HepG2 (cell line): ENCODE measurements at regions not wholly inside any gene's neighbourhood (a gene's known extent, or its start where the extent isn't known, plus 50 kb on each side); places are given as distances from the start of the nearest gene placed in this dataset.

Experiments used
- ATAC-seq: fragments of 200-7000 bp; cut with Tn5 transposase; 3 replicates; pipeline ENCODE4 v1.9.1; 2020; ENCODE audit warnings: mild to moderate bottlenecking, moderate library complexity
- BruUV-seq: library from RNA; stranded (reverse); fragments of 400-500 nt; replicated peaks from 2 replicates; lab custom pipeline; 2021; lab: Mats Ljungman, UMichigan
- CTCF ChIA-PET: fragments of 300-600 bp; formaldehyde crosslinking; extraction: SDS; loops from one replicate; lab custom pipeline; 2021; ENCODE audit warnings: low total read pairs, inconsistent platforms, low intra/inter-chr PET ratio; lab: Yijun Ruan, JAX
- POLR2A ChIA-PET: fragments of 350-600 bp; sonication (Branson Sonifier 250); formaldehyde crosslinking; loops from one replicate; lab custom pipeline; 2020; ENCODE audit warnings: antibody characterized with exemption, inconsistent platforms; lab: Yijun Ruan, JAX
- DNase-seq: peaks from one replicate; pipeline ENCODE4 v3.0.0-alpha.2; 2015; ENCODE audit warnings: low spot score
- FAIRE-seq: peaks from 3 replicates; lab custom pipeline; 2011; peaks lifted over from hg19 to GRCh38; lab: Jason Lieb, UNC
- H2AFZ ChIP-seq: one replicate; pipeline ENCODE4 v1.6.1; 2011; ENCODE audit warnings: low read length, inconsistent platforms
- H3K27ac ChIP-seq: fragments of 300-600 bp; 3 replicates; pipeline ENCODE4 v1.8.0; 2011; ENCODE audit warnings: mixed run types, mild to moderate bottlenecking, mixed read lengths, low read length, inconsistent platforms; ENCODE audit not compliant: insufficient read depth; ENCODE audit errors: extremely low read length
- H3K27me3 ChIP-seq, 2 experiments: fragments of 200-600 bp in 1 of 2; 2 replicates in 1 of 2; 3 replicates in 1 of 2; pipeline versions ENCODE4 v1.6.0 to v1.8.0; 2011; ENCODE audit warnings: low read length in 2 of 2, mild to moderate bottlenecking in 2 of 2, moderate library complexity in 2 of 2, inconsistent platforms in 1 of 2; ENCODE audit not compliant: insufficient read depth in 2 of 2, control insufficient read depth in 1 of 2
- H3K36me3 ChIP-seq, 2 experiments: fragments of 200-600 bp in 1 of 2; replicated peaks in 1 of 2; 2 replicates in 1 of 2; 3 replicates in 1 of 2; pipeline versions ENCODE4 v1.5.1 to v1.8.0; 2011; ENCODE audit warnings: low read length in 2 of 2, inconsistent platforms in 1 of 2; ENCODE audit not compliant: insufficient read depth in 2 of 2, control insufficient read depth in 1 of 2
- H3K4me1 ChIP-seq: 2 replicates; pipeline ENCODE4 v1.5.1; 2012; ENCODE audit warnings: low read length, inconsistent platforms; ENCODE audit not compliant: insufficient read depth
- H3K4me2 ChIP-seq: 2 replicates; pipeline ENCODE4 v1.6.0; 2011; ENCODE audit warnings: low read depth, low read length, inconsistent platforms
- H3K4me3 ChIP-seq, 3 experiments: fragments of 200-600 bp in 1 of 3; sonication (generic), shearing (Covaris generic) in 1 of 3; replicated peaks in 1 of 3; 2 replicates each; pipeline ENCODE4 v1.5.1; 2011 to 2016; ENCODE audit warnings: low read length in 3 of 3, inconsistent platforms in 2 of 3, low read depth in 2 of 3, mild to moderate bottlenecking in 2 of 3, control low read depth in 1 of 3, mixed read lengths in 1 of 3; ENCODE audit not compliant: insufficient read depth in 1 of 3
- H3K79me2 ChIP-seq: one replicate; pipeline ENCODE4 v1.6.1; 2011; ENCODE audit warnings: low read length, inconsistent platforms; ENCODE audit not compliant: insufficient read depth
- H3K9ac ChIP-seq: 2 replicates; pipeline ENCODE4 v1.6.0; 2011; ENCODE audit warnings: mild to moderate bottlenecking, low read depth, low read length, inconsistent platforms; ENCODE audit not compliant: insufficient read depth
- H3K9me3 ChIP-seq: 2 replicates; pipeline ENCODE4 v1.5.1; 2012; ENCODE audit warnings: mild to moderate bottlenecking, low read length
- H4K20me1 ChIP-seq: 2 replicates; pipeline ENCODE4 v1.6.0; 2011; ENCODE audit warnings: inconsistent platforms, mild to moderate bottlenecking, low read length, moderate library complexity; ENCODE audit not compliant: insufficient read depth
- ARHGAP35 ChIP-seq: sonication (generic); formaldehyde crosslinking; IDR thresholded peaks from 2 replicates; pipeline ENCODE4 v1.9.0; 2022; ENCODE audit warnings: mild to moderate bottlenecking, inconsistent platforms, moderate library complexity, missing genetic modification reagents, borderline replicate concordance
- IKZF4 ChIP-seq: sonication (generic); formaldehyde crosslinking; IDR thresholded peaks from 2 replicates; pipeline ENCODE4 v1.5.1; 2020; ENCODE audit warnings: borderline replicate concordance, mild to moderate bottlenecking, low read depth, missing genetic modification reagents; ENCODE audit errors: not compliant biosample characterization
- LBX2 ChIP-seq: sonication (generic); formaldehyde crosslinking; IDR thresholded peaks from 2 replicates; pipeline ENCODE4 v1.5.0; 2020; ENCODE audit warnings: missing genetic modification reagents, mild to moderate bottlenecking, borderline replicate concordance
- YEATS4 ChIP-seq: sonication (generic); formaldehyde crosslinking; IDR thresholded peaks from 2 replicates; pipeline ENCODE4 v1.4.0; 2020; ENCODE audit warnings: missing genetic modification reagents, borderline replicate concordance
- ZFP36L1 ChIP-seq: sonication (generic); formaldehyde crosslinking; IDR thresholded peaks from 2 replicates; pipeline ENCODE4 v1.8.0; 2022; ENCODE audit warnings: mild to moderate bottlenecking, missing genetic modification reagents, moderate library complexity
- ZNF160 ChIP-seq: sonication (generic); formaldehyde crosslinking; IDR thresholded peaks from 2 replicates; pipeline ENCODE4 v1.8.0; 2022; ENCODE audit warnings: mild to moderate bottlenecking, inconsistent platforms, missing genetic modification reagents
- ZNF556 ChIP-seq: sonication (generic); formaldehyde crosslinking; IDR thresholded peaks from 2 replicates; pipeline ENCODE4 v1.4.0; 2020; ENCODE audit warnings: mild to moderate bottlenecking, missing genetic modification reagents, borderline replicate concordance
- ZNF792 ChIP-seq: IDR thresholded peaks from 2 replicates; pipeline ENCODE4 v1.6.1; 2016
- WGBS: methylation state at CpG from one replicate; pipeline ENCODE4 v1.1.6; 2017; ENCODE audit warnings: low lambda C conversion rate; 5-methylcytosine and 5-hydroxymethylcytosine counted together
- in situ Hi-C: cut with HindIII; loops from 2 replicates; pipeline ENCODE4 v1.10.0; 2017; ENCODE audit warnings: low pct_unique_long_range_greater_than_20kb; ENCODE audit not compliant: extremely low pct_ligation_motif_present
- intact Hi-C: fragments of 100-400 bp; cut with micrococcal nuclease; formaldehyde crosslinking; loops from one replicate; pipeline ENCODE4 v1.10.0; 2022; ENCODE audit not compliant: unreplicated experiment
- TF ChIP-seq, protein P1 (sequence below): sonication (generic); formaldehyde crosslinking; conservative IDR thresholded peaks from 2 replicates; pipeline ENCODE4 v1.8.0; 2022; ENCODE audit warnings: low read depth, missing genetic modification reagents
- TF ChIP-seq, protein P2 (sequence below): sonication (generic); formaldehyde crosslinking; IDR thresholded peaks from 2 replicates; pipeline ENCODE4 v1.8.0; 2023; ENCODE audit warnings: mild to moderate bottlenecking, missing genetic modification reagents
- TF ChIP-seq, protein P3 (sequence below): sonication (generic); formaldehyde crosslinking; IDR thresholded peaks from 2 replicates; pipeline ENCODE4 v1.4.0; 2020; ENCODE audit warnings: missing genetic modification reagents, borderline replicate concordance

DNA sequence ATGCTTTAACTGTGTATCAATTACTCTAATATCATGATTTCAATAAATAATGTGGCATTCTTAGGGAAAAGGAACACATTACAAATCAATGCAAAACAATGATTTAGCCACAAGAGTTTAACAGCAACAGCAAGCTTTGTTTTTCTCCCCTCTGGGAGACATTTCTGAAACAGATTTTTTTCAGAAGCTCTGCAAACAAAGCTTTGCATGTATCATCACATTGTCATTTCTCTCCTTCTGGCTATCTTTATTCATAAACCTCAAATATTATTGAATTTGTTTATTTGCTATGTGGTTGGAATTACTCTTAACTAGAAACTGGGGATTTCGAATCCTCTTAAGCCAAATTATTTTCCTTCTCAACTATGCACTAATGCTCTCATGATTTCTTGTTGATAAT is 278.4 kb upstream of the ATXN7L3B start:
- 0% methylated on average over 1 of the region's 1 CpG for WGBS
- Histone ChIP-seq H3K4me3 (no peak overlapping the region), H3K4me2 (no peak overlapping the region), H3K27me3 (no peaks in the 10 kb centered on the region), H3K9me3 (no peaks in the 10 kb centered on the region), H2AFZ (no peak overlapping the region), H3K4me1 (no peaks in the 10 kb centered on the region), H4K20me1 (no peaks in the 10 kb centered on the region), H3K36me3 (no peaks in the 10 kb centered on the region), H3K9ac (no peak overlapping the region), H3K79me2 (no peaks in the 10 kb centered on the region), H3K27ac (no peak overlapping the region)
- no TSS peak for BruUV-seq
- in situ Hi-C loops (no loop called here), intact Hi-C loops (no loop called here)
- DNase-seq, result no peak
- ATAC-seq, result no peak
- no peak for TF ChIP-seq IKZF4
- no peak for TF ChIP-seq ZNF792 (CRISPR knock-in tag)
- TF ChIP-seq YEATS4 (CRISPR knock-in tag), result no peak
- no peak for TF ChIP-seq ZFP36L1
- no peak for TF ChIP-seq ZNF160 (CRISPR knock-in tag)
- TF ChIP-seq, protein P1, sequence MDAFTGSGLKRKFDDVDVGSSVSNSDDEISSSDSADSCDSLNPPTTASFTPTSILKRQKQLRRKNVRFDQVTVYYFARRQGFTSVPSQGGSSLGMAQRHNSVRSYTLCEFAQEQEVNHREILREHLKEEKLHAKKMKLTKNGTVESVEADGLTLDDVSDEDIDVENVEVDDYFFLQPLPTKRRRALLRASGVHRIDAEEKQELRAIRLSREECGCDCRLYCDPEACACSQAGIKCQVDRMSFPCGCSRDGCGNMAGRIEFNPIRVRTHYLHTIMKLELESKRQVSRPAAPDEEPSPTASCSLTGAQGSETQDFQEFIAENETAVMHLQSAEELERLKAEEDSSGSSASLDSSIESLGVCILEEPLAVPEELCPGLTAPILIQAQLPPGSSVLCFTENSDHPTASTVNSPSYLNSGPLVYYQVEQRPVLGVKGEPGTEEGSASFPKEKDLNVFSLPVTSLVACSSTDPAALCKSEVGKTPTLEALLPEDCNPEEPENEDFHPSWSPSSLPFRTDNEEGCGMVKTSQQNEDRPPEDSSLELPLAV (CRISPR knock-in tag), result no peak
- no peak for FAIRE-seq
- POLR2A ChIA-PET, result no interaction called here
- CTCF ChIA-PET, result no interaction called here

GRCh38 chr12:74264692-74265091 is 272.9 kb upstream of the ATXN7L3B start:
- Histone ChIP-seq H3K4me3 (no peak overlapping the region), H3K27me3 (no peaks in the 10 kb centered on the region), H3K36me3 (no peaks in the 10 kb centered on the region), H2AFZ (no peak overlapping the region), H3K27ac (no peak overlapping the region), H3K4me1 (no peaks in the 10 kb centered on the region), H3K9me3 (no peaks in the 10 kb centered on the region), H4K20me1 (no peaks in the 10 kb centered on the region), H3K4me2 (no peak overlapping the region), H3K79me2 (no peaks in the 10 kb centered on the region), H3K9ac (no peak overlapping the region)
- CTCF ChIA-PET, result no interaction called here
- ATAC-seq, result no peak
- 68% methylated on average over 5 of the region's 15 CpGs for WGBS
- BruUV-seq, result no TSS peak
- no peak for FAIRE-seq
- POLR2A ChIA-PET, result no interaction called here
- in situ Hi-C loops (no loop called here), intact Hi-C loops (no loop called here)
- no peak for DNase-seq
- TF ChIP-seq ARHGAP35 (CRISPR knock-in tag) (no peak), ZNF556 (CRISPR knock-in tag) (no peak), LBX2 (CRISPR knock-in tag) (no peak)
- TF ChIP-seq, protein P2, sequence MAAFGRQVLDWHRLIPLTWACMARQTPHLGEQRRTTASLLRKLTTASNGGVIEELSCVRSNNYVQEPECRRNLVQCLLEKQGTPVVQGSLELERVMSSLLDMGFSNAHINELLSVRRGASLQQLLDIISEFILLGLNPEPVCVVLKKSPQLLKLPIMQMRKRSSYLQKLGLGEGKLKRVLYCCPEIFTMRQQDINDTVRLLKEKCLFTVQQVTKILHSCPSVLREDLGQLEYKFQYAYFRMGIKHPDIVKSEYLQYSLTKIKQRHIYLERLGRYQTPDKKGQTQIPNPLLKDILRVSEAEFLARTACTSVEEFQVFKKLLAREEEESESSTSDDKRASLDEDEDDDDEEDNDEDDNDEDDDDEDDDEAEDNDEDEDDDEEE, result no peak
- TF ChIP-seq, protein P3, sequence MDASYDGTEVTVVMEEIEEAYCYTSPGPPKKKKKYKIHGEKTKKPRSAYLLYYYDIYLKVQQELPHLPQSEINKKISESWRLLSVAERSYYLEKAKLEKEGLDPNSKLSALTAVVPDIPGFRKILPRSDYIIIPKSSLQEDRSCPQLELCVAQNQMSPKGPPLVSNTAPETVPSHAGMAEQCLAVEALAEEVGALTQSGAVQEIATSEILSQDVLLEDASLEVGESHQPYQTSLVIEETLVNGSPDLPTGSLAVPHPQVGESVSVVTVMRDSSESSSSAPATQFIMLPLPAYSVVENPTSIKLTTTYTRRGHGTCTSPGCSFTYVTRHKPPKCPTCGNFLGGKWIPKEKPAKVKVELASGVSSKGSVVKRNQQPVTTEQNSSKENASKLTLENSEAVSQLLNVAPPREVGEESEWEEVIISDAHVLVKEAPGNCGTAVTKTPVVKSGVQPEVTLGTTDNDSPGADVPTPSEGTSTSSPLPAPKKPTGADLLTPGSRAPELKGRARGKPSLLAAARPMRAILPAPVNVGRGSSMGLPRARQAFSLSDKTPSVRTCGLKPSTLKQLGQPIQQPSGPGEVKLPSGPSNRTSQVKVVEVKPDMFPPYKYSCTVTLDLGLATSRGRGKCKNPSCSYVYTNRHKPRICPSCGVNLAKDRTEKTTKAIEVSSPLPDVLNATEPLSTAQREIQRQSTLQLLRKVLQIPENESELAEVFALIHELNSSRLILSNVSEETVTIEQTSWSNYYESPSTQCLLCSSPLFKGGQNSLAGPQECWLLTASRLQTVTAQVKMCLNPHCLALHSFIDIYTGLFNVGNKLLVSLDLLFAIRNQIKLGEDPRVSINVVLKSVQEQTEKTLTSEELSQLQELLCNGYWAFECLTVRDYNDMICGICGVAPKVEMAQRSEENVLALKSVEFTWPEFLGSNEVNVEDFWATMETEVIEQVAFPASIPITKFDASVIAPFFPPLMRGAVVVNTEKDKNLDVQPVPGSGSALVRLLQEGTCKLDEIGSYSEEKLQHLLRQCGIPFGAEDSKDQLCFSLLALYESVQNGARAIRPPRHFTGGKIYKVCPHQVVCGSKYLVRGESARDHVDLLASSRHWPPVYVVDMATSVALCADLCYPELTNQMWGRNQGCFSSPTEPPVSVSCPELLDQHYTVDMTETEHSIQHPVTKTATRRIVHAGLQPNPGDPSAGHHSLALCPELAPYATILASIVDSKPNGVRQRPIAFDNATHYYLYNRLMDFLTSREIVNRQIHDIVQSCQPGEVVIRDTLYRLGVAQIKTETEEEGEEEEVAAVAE (CRISPR knock-in tag), result no peak
